GM19463 (cell line): ENCODE measurements at regions not wholly inside any gene's neighbourhood (a gene's known extent, or its start where the extent isn't known, plus 50 kb on each side); places are given as distances from the start of the nearest gene placed in this dataset.
"Not testable (repeated sequence)": the region's sequence is repeated elsewhere in the genome, so short reads cannot be mapped to it uniquely, and the experiment has no call there.

Experiments
- ATAC-seq: cut with Tn5 transposase; IDR thresholded peaks from one replicate; pipeline ENCODE4 v1.9.1; 2021; ENCODE audit warnings: mild to moderate bottlenecking, moderate library complexity; ENCODE audit not compliant: unreplicated experiment

DNA sequence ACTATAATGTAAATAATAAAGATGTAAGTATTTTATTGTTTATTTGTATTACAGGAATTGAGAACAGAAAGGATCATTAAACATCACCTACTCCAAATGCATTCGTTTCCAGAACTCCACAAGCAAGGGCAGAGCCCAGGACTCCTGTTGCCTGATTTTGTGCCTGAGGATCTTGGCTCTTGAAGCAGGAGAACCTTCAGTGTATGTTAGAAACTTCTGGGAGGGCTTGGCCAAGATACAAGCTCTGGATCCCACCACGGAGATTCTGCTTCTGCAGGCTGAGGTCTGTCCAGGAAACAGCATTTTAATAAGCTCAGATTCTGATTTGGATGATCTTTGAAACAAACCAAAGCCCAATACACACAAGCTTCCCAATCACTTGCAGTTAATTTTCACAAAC lies 142.4 kb upstream of the SOX11 start:
- no peak for ATAC-seq

DNA sequence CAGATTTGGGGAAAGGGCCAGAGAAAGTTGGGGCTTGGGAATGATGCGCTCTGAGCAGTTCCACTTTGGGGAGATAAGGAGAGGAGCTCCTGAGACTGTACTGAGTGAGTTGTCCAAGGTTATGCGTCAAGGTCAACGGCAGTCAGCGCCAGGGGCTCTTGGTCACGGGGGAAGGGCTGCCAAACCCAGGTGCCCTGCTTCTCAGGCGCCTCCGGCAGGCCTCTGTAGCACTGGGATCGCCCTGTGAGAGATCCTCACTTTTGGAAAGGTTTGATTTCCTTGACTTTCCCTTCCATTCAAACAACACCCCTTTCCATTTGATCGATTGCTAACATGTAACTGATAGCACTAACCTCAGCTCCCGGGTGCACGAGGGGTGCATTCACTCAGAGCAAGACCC lies 136.5 kb upstream of the SOX11 start:
- ATAC-seq, result no peak

DNA sequence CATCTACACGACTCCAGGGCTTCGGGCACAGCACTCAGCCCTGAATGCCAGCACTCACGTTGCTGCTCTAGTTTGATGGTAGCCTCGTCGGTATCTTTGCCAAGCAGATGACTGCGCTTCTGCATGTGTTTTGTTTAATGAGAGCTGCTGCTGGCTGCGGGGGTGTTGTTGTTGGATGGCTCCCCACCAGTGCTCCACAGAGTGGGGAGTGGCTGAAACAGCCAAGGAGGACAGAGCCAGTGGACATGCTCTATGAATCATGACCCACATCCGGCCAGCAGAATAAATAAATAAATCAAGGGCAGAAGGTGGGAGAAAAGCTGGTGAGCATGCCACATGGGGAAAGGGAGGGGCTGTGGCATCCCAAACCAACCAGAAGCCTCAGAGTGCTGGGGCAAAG lies 131.2 kb upstream of the SOX11 start:
- ATAC-seq, result no peak

DNA sequence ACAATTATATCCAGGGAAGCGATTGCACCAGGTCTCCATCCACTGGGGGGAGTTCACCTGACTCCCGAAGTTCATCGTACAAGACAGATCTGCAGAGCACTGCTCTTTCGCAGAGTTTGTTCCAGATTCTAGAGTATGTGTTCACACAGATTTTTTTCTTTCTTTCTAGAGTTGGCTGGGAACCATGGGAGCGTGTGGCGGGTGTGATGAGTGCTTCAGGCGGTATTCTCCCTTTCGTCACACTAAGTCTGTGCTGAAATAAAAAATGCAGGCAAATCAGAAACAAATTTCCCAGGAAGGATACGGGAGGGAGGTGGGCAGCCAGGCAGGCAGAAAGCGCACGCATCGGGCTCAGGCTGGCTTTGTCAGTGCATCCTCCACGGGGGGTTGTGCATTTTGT lies 129.8 kb upstream of the SOX11 start:
- no peak for ATAC-seq

DNA sequence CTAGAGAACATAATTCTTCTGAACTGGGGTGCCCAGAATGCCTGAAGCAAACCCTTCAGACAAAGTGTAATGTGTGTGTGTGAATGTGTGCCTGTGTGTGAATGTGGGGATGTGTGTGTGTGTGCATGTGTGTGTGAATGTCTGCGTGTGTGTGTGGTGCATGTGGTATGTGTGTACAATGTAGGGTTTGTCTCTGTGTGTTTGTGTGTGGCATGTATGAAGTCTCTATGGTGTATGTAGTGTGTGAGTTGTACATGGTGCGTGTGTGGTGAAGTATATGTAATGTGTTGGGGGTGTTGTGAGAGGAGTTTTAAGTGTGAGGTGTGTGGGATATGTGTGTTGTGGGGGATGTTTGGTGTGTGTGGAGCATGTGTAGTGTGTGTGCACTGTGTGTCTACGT lies 129.3 kb upstream of the SOX11 start:
- ATAC-seq, result no peak

DNA sequence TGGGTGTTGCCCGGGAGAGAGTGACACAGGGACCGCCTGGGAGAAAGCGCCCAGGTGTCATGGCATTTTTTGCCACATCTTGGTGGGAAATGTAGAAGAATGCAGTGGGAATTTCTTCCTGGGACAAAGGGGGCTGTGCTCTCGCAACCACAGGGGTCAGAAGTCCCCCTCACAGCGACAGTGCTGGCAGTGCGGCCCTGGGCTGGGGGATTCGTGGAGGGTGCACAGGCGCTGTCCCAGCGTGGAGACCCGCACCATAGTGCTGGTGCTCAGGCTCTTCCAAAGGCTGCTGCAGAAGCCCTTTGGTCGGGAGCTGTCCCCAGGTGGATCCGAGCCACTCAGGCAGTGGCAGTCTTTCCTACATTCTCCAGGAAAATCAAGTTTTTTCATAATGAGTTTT lies 128.8 kb upstream of the SOX11 start:
- ATAC-seq, result no peak

DNA sequence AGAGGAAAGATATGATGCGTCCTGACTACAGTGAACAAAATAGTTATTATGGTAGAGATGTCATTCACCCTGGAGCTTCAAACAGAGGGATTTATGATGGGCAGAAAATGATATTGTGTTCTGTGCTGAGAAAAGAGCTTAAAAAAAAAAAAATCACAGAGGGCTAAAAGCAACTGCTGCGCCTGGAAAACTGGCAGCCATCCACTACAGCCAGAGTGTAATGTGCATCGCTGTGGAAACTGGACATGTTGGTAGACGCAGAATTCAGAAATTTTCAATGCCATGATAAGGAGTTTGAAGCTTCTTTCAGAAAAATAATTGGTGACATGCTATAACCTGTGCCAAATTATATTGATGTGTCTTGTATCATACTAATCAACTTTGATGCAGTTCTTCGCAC lies 122.9 kb upstream of the SOX11 start:
- no peak for ATAC-seq

DNA sequence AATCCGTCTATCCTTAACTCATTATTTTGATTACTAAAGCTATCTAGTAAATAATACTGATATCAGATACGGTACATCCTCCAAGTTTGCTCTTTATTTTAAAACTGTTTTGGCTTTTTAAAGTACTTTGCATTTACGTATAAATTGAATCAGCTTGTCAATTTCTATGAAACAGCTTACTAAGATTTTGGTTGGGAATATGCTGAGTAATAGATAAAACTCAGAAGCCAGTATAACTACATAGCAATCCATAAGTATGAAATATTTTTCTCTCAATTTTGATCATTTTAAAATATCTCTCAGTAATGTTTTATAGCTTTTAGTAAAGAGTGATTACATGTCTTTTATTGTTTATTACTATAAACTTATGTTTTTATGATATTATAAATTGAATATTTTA lies 116.2 kb upstream of the SOX11 start:
- ATAC-seq, result no peak

DNA sequence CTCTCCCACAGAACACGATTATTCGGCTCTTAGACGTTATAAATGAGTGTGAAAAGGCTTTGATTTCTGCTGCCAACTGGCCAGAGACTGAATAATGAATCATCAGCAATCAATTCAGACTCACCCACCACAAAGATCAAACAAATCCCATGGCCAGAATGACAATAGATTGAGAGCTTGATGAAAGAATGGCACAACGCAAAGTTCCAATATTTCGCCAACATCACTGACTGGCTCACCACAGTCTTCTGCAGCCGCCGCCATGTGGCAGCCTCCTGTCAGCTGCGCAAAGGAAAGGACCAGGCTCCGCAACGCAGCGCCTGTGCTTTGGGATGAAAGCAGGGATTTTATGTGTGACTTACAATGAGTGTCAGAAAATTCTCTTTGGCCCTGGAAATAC lies 104.4 kb upstream of the SOX11 start:
- no peak for ATAC-seq

DNA sequence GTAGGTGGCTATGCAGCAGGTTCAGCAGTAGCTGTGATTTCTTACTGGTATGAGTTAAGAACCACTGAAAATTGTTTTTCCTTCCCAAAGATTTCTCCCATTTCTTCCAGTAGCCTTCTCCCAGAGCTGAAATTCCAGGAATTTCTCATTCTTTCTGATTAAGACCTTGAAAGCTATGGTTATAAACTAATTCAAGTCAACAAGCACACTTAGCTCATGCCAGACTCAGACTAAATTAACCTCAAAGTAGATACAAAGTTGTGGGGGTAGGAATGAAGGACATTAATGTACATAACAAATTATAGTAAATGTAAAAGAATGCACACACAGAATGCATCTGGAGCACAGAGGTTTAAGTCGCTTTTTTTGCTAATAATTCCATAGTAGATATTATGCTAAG lies 103.6 kb upstream of the SOX11 start:
- no peak for ATAC-seq

DNA sequence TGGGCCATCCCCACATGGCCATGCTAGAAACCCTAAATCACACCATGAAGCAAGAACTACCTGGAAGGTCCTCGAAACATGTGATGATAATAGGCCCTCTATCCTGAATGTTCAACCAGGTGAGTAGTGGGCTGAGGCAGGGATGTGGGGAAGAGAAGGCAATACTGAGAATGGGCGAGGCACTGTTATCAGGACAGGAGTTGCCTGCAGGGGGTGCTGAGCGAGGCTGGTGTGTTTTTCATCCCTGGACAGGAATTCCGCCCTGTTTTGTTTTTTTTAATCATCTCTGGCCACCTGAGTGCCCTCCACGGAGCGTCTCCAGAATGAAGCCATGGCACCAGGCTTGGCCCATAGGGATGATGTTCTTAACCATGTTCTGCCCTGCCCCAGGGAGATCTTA lies 103.0 kb upstream of the SOX11 start:
- no peak for ATAC-seq

DNA sequence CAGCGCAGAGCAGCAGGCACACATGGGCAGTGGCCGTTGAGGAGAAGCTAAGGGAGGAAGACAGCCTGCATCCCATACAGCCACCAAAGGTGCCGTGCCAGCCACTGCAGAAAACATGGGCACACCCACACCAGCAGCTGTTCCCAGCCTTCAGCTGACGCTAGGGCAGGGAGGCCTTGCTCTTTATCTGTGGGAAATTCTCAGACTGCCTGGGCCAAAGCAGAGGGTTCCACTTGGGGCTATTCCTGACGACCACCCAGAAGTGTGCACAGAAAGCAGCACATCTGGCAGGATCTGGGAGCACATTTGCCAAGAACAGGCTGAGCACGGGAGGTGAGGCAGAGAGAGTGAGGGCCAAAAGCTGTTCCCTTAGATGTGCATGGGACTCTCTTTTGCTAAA lies 101.3 kb upstream of the SOX11 start:
- ATAC-seq, result no peak

DNA sequence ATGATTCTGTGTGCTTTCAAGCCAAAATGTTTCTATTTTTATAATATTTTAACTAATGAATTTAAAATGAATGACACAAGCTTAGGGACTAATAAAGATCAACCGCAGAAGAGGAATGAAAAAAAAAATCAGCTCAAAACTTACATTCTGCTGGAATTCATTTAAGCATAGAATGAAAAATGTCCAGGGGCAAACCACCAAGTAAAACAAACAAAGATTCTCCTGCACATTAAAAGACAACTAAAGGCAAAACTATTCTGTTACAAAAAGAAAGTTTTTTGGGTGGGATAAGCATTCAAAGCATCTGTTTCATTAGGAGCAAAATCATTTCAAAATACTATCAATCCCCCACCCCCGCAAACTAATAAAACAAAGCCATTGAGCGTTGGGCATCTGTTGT lies 99.3 kb upstream of the SOX11 start:
- no peak for ATAC-seq

DNA sequence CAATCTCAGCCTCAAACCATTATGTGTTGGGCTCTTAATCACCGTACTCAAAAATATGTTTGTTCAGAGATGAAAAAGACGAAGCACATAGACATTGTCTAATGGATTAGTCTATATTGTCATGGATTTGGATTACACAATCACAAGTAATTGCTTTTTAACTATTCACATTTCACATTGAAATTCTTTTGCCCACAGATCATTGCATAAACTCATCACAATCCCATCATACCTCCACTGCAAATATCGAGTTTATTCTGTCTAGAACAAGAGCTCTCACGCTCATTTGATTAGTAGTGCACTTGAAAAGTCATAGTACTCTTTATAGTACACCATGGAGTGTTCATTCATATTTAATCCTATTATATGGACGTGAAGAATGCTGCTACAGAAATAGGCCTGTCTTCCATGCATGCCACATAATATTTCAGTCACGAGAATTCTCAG lies 97.9 kb upstream of the SOX11 start:
- no peak for ATAC-seq

DNA sequence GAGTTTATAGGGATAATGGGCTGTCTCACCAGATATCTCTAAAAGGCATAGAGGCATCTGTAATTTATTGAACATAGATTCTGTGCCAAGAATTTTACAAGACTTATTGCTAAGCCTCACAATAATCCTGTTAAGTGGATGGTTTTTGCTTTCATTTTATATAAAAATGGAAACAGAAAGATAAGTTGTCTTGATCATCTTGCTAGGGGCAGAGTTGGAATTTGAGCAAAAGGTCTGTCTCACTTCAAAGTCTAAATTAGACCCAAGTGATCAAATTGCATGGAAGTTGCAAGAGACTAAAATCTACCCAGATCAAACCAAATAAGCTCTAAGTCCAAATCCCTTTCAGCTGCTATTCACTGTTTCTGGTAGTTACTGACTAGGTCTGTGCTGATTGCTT lies 95.3 kb upstream of the SOX11 start:
- ATAC-seq, result no peak

DNA sequence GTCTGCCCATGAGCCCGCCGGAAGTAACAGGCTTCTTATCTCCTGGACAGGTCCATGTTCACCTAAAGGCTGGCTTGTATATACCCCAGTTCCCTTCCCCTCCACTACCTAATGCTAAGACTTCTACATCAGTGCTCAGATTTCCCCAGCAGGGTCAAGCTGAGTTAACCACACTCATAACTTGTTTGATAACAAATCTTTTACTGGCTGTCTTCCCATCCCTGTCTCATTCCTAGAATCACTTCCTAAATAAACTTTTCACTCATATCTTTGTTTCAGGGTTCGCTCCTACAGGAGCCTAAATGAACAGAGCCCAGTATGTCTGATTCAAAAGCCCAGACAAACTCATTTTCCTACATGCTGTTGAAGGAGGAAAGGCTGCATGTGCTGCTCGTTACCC lies 94.0 kb upstream of the SOX11 start:
- ATAC-seq, result no peak

DNA sequence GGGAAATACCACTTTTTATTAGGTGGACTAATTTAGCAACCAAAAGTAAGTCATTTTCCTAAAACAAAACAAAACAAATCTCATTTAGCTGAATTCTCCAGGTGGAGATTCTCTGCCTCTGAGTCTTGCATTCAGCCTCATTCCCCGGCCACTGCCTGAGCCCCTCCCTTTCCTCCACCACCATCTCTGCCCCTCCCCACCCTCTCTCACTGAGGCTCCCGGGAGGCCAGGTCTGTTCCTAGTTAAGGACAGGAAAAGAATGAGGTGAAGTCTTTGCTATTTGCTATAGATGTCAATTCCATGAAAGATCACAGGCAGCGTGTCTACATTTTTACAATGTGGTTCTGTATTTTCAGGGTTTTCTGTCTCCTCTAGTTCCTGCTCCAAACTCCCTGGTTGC lies 83.0 kb upstream of the SOX11 start:
- ATAC-seq, result no peak

DNA sequence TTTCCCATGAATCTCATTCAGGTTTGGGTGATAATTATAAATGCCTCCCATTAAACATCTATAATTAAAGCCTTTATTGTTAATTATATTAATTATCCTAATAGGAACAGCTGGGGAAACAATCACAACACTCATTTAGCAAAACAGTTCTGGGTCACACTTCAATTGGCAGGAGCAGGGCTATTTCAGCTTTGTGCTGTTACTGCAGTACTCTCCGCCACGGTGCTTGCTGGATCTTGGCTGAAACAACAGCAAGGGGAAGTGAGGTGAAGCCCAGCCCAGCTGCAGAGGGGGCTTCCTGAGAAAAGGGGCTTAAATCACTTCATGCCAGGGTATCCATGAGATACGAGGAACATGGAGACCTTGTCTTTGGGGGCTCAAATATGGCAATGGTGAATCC lies 79.5 kb upstream of the SOX11 start:
- ATAC-seq, result no peak

DNA sequence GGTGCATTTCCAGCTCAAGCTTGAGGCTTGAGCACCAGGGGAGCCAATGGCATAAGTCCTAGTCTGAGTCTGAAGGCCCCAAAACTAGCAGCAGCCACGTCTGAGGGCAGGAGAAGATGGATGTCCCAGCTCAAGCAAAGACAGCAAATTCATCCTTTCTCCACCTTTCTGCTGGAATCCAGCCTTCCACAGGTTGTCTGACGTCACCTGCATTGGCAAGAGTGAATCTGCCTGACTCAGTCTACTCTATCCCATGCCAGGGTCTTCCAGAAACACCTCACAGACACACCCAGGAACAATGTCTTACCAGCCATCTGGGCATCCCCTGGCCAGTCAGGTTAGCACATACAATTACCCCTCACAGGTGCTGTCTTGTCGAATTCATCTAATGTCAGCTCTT lies 76.2 kb upstream of the SOX11 start:
- ATAC-seq, result no peak

DNA sequence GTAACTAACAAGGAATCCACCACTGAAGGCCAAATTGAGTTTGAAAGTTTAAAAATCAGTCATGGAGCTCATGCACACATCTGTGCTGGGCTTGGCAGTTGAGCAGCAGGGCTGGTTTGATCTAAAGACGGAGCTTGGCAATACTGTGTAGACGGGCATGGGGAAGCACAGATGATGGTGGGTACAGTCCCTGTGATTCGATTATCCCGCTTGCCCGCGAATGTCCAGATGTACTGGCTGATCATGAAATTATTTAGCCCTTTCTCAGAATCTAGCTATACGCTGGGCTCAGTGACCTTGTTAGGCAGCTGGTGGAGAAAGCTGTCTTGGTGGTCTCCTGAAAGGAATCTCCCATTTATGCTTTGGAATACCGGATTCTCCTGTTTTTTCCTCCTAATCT lies 74.8 kb upstream of the SOX11 start:
- no peak for ATAC-seq

DNA sequence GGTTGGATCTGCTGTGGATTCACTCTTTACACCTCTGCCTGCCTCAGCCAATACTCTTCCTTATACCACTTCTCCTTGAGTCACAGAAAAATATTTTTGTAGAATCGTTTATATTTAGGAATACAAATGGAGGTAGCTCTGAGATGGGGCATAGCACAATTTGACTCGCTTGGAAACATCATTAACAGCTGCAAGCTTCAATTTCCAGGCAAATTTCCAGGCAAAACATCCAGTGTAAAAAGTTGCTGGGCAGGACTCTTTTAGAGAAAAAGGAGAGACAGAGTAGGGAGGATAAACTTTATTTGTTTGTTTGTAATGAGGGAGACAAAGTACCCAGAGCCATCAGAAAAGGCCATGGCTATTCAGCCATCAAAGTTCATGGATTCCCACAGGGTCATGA lies 74.4 kb upstream of the SOX11 start:
- ATAC-seq, result no peak

DNA sequence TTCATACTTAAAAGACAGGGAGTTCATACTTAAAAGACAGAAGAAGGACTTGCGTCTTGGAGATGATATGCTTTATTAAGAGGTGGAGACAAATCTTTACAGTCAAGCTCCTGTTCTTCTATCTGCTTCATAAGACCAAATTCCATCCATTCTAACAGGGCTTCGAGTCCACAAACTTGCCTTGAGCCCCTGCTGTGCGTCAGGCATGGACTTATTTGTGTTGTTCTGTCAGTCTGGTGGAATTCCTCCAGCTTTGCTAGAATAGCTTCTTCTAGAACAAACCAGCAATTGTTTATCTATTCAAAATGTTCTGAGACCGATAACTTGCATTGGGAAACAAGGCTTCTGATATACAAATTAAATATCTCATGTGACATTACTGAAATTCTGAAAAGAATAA lies 73.9 kb upstream of the SOX11 start:
- no peak for ATAC-seq

DNA sequence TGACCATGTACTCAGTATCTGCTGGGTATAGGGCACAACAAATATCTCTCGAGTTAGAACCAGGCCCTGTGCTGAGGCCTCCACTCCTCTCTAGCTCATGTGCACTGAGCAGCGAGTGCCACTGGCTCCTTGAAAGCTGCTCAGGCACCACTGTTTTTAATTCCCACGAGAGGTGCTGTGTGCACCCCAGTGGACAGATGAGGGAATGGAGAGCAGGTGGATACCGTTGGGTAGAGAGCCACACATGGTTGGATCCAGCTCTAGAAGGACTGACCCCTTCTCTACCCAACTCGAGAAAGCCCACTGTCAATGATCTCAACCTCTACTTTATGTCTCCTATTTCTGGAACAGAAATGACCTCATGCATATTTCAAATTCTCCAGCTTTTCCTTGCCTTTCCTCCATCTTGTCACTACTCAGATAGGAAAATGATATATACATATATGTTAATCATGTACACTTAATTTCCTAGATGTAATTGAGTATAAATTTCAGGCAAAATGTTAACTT lies 66.6 kb upstream of the SOX11 start:
- not testable (repeated sequence) for ATAC-seq

DNA sequence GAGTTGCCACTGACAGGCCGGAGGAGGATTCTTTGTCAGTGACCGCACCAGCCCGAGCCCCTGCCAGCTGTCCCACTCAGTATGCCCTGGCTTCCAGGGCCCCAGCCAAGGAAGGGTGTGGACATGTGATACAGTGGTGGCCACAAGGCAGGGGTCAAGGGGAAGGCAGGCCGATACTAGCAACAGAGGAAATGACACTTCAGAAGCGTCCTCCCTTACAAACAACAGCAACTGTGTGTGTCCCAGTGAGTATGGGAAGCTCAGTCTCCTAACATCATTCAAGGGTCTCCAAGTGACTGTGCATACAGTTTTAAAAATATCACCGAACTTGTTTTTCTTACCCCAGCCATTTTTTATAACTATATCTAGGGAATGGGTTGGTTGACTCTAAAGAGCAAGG lies 63.7 kb upstream of the SOX11 start:
- ATAC-seq, result not testable (repeated sequence)
